BJ (cell line): ENCODE measurements at regions not wholly inside any gene's neighbourhood (a gene's known extent, or its start where the extent isn't known, plus 50 kb on each side); places are given as distances from the start of the nearest gene placed in this dataset.

Experiments used
- CTCF ChIA-PET: fragments of 350-600 bp; formaldehyde crosslinking; extraction: SDS; loops from one replicate; lab custom pipeline; 2021; ENCODE audit warnings: antibody characterized with exemption, inconsistent platforms; lab: Yijun Ruan, JAX
- POLR2A ChIA-PET: fragments of 300-600 bp; sonication (Branson Sonifier 250); formaldehyde crosslinking; extraction: SDS; loops from one replicate; lab custom pipeline; 2021; ENCODE audit warnings: antibody characterized with exemption; lab: Charles Lee
- DNase-seq: peaks from one replicate; pipeline ENCODE4 v3.0.0-alpha.2; 2011; ENCODE audit warnings: low read depth
- H3K27me3 ChIP-seq: 2 replicates; pipeline ENCODE4 v1.6.0; 2011; ENCODE audit warnings: low read length; ENCODE audit not compliant: control insufficient read depth, insufficient read depth
- H3K36me3 ChIP-seq: 2 replicates; pipeline ENCODE4 v1.5.1; 2011; ENCODE audit warnings: low read length; ENCODE audit not compliant: control insufficient read depth, insufficient read depth
- H3K4me3 ChIP-seq: 2 replicates; pipeline ENCODE4 v1.5.1; 2011; ENCODE audit warnings: low read depth, mild to moderate bottlenecking, control low read depth, low read length
- TF ChIP-seq, protein P1 (sequence below): IDR thresholded peaks from 2 replicates; pipeline ENCODE4 v1.5.1; 2011; ENCODE audit warnings: low read depth, mild to moderate bottlenecking, control low read depth, inconsistent platforms, low read length, moderate library complexity; ENCODE audit not compliant: insufficient read depth

- Histone ChIP-seq H3K27me3 (no peaks in the 10 kb centered on the region), H3K4me3 (no peak overlapping the region), H3K36me3 (no peaks in the 10 kb centered on the region)
- ChIA-PET POLR2A (no interaction called here), CTCF (no interaction called here)
- no peak for DNase-seq
- TF ChIP-seq, protein P1, sequence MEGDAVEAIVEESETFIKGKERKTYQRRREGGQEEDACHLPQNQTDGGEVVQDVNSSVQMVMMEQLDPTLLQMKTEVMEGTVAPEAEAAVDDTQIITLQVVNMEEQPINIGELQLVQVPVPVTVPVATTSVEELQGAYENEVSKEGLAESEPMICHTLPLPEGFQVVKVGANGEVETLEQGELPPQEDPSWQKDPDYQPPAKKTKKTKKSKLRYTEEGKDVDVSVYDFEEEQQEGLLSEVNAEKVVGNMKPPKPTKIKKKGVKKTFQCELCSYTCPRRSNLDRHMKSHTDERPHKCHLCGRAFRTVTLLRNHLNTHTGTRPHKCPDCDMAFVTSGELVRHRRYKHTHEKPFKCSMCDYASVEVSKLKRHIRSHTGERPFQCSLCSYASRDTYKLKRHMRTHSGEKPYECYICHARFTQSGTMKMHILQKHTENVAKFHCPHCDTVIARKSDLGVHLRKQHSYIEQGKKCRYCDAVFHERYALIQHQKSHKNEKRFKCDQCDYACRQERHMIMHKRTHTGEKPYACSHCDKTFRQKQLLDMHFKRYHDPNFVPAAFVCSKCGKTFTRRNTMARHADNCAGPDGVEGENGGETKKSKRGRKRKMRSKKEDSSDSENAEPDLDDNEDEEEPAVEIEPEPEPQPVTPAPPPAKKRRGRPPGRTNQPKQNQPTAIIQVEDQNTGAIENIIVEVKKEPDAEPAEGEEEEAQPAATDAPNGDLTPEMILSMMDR, result no peak
These were observed 221.1 kb upstream of the ID4 start for GRCh38 chr6:19616022-19616421.

DNA sequence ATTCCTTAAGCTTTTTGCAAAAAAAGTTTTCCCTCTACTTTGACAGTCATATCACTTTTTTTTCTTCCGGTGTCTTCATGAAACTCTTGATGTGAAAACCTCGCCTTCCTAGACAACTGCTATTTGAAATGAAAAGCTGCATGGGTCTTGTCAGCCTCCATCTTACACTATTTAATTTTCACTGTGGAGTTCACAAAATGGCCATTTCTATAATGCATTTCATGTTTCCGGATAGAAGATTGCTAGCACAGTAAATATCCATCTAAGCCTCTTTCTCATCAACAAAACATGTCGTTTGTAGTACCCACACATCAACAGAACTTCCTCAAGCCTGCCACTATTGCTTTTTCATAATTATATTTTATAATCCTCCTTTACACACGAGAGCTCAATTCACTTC, 204.9 kb upstream of the ID4 start:
- ChIA-PET POLR2A (no interaction called here), CTCF (no interaction called here)
- Histone ChIP-seq H3K36me3 (no peaks in the 10 kb centered on the region), H3K4me3 (no peak overlapping the region), H3K27me3 (no peaks in the 10 kb centered on the region)
- no peak for DNase-seq
- TF ChIP-seq, protein P1, result no peak

GRCh38 chr6:19632786-19633185, 204.4 kb upstream of the ID4 start:
- TF ChIP-seq, protein P1, result no peak
- CTCF ChIA-PET, result no interaction called here
- no peaks in the 10 kb centered on the region for H3K27me3 ChIP-seq
- POLR2A ChIA-PET, result no interaction called here
- DNase-seq, result no peak
- H3K4me3 ChIP-seq, result no peak overlapping the region
- no peaks in the 10 kb centered on the region for H3K36me3 ChIP-seq

- no peak for DNase-seq
- TF ChIP-seq, protein P1, result no peak
- ChIA-PET CTCF (no interaction called here), POLR2A (no interaction called here)
- Histone ChIP-seq H3K27me3 (no peaks in the 10 kb centered on the region), H3K36me3 (no peaks in the 10 kb centered on the region), H3K4me3 (no peak overlapping the region)
These were observed 201.4 kb upstream of the ID4 start for GRCh38 chr6:19635728-19636127.

DNA sequence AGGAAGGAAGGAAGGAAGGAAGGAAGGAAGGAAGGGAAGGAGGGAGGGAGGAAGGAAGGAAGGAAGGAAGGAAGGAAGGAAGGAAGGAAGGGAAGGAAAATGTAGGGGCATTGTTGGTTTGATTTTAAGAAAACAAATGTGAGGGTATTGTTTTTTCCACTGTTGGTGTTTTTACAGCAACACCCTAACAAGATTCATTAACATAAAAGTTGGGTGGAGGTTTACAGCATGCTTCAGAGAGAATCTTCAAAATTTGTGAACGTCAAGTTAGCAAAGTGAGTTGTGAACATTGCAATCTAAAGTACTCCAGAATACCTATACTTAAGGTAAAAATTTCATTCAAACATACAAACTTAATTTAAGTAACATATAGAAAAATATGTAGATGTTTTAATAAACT, 200.2 kb upstream of the ID4 start:
- H3K36me3 ChIP-seq, result no peaks in the 10 kb centered on the region
- H3K4me3 ChIP-seq, result no peak overlapping the region
- no peaks in the 10 kb centered on the region for H3K27me3 ChIP-seq
- CTCF ChIA-PET, result no interaction called here
- POLR2A ChIA-PET, result no interaction called here
- DNase-seq, result no peak
- TF ChIP-seq, protein P1, result no peak
